Body of pancreas (tissue), 4 donors: ENCODE measurements at regions not wholly inside any gene's neighbourhood (a gene's known extent, or its start where the extent isn't known, plus 50 kb on each side); places are given as distances from the start of the nearest gene placed in this dataset.
"Not testable (repeated sequence)": the region's sequence is repeated elsewhere in the genome, so short reads cannot be mapped to it uniquely, and the experiment has no call there.

Experiments used
- CTCF ChIP-seq, 7 experiments: fragments of 450-650 bp in 4 of 7; fragments of 200-600 bp in 3 of 7; sonication (generic) in 3 of 7; IDR thresholded peaks; one replicate each; pipeline ENCODE4 v1.5.1; 2016 to 2019; ENCODE audit warnings: antibody characterized with exemption in 7 of 7
- POLR2A ChIP-seq, 3 donors: fragments of 450-650 bp; IDR thresholded peaks; one replicate each; pipeline ENCODE4 v1.6.1; 2016; ENCODE audit warnings: antibody characterized with exemption in 3 of 3, mild to moderate bottlenecking in 2 of 3

GRCh38 chrX:144197057-144197456 is 313.2 kb downstream of the UBE2NL start:
- not testable (repeated sequence) for TF ChIP-seq CTCF, POLR2A (IDR thresholded peaks at IDR 0.05)
